H9 (cell line): ENCODE measurements at regions not wholly inside any gene's neighbourhood (a gene's known extent, or its start where the extent isn't known, plus 50 kb on each side); places are given as distances from the start of the nearest gene placed in this dataset.
"Not testable (repeated sequence)": the region's sequence is repeated elsewhere in the genome, so short reads cannot be mapped to it uniquely, and the experiment has no call there.

Experiments used
- DNase-seq: peaks from one replicate; pipeline ENCODE4 v3.0.0-alpha.2; 2017
- H2AFZ ChIP-seq: one replicate; pipeline ENCODE4 v1.6.1; 2013; ENCODE audit warnings: mild to moderate bottlenecking, low read length, control low read depth, moderate library complexity
- H2AK5ac ChIP-seq: 2 replicates; pipeline ENCODE4 v1.6.1; 2013; ENCODE audit warnings: low read length, control low read depth, mixed read lengths; ENCODE audit not compliant: insufficient read length
- H2BK120ac ChIP-seq: one replicate; pipeline ENCODE4 v1.6.1; 2013; ENCODE audit warnings: low read depth, mild to moderate bottlenecking, low read length, control low read depth, inconsistent platforms; ENCODE audit not compliant: poor library complexity, severe bottlenecking
- H2BK12ac ChIP-seq: 2 replicates; pipeline ENCODE4 v1.6.1; 2013; ENCODE audit warnings: low read length, control low read depth, mixed read lengths, low read depth; ENCODE audit not compliant: insufficient read length
- H2BK15ac ChIP-seq: 2 replicates; pipeline ENCODE4 v1.6.1; 2013; ENCODE audit warnings: low read depth, low read length, control low read depth
- H2BK20ac ChIP-seq: one replicate; pipeline ENCODE4 v1.6.1; 2013; ENCODE audit warnings: low read depth, mild to moderate bottlenecking, low read length, control low read depth, inconsistent platforms; ENCODE audit not compliant: poor library complexity, severe bottlenecking
- H2BK5ac ChIP-seq: 2 replicates; pipeline ENCODE4 v1.6.1; 2013; ENCODE audit warnings: low read length, control low read depth, mixed read lengths; ENCODE audit not compliant: insufficient read length
- H3K14ac ChIP-seq: 2 replicates; pipeline ENCODE4 v1.6.1; 2013; ENCODE audit warnings: low read length, control low read depth; ENCODE audit not compliant: insufficient read depth
- H3K18ac ChIP-seq: 2 replicates; pipeline ENCODE4 v1.6.1; 2013; ENCODE audit warnings: low read depth, mild to moderate bottlenecking, mixed read lengths, low read length, control low read depth; ENCODE audit not compliant: insufficient read length
- H3K23ac ChIP-seq: 2 replicates; pipeline ENCODE4 v1.6.1; 2013; ENCODE audit warnings: low read length, control low read depth, mixed read lengths, low read depth; ENCODE audit not compliant: insufficient read length
- H3K23me2 ChIP-seq: 2 replicates; pipeline ENCODE4 v1.6.1; 2013; ENCODE audit warnings: low read depth, mild to moderate bottlenecking, mixed read lengths, low read length, control low read depth; ENCODE audit not compliant: insufficient read length, poor library complexity, severe bottlenecking
- H3K27ac ChIP-seq: 2 replicates; pipeline ENCODE4 v1.5.1; 2013; ENCODE audit warnings: low read length, control low read depth, mixed read lengths, low read depth; ENCODE audit not compliant: insufficient read length
- H3K27me3 ChIP-seq: 2 replicates; pipeline ENCODE4 v1.6.1; 2013; ENCODE audit warnings: low read length, control low read depth, inconsistent platforms; ENCODE audit not compliant: insufficient read depth
- H3K4ac ChIP-seq: 2 replicates; pipeline ENCODE4 v1.6.1; 2013; ENCODE audit warnings: low read depth, mild to moderate bottlenecking, control low read depth, inconsistent platforms, low read length, moderate library complexity
- H3K4me1 ChIP-seq: 2 replicates; pipeline ENCODE4 v1.6.1; 2013; ENCODE audit warnings: low read length, control low read depth, inconsistent platforms; ENCODE audit not compliant: insufficient read depth
- H3K4me2 ChIP-seq: 2 replicates; pipeline ENCODE4 v1.6.1; 2013; ENCODE audit warnings: low read length, control low read depth, mixed read lengths; ENCODE audit not compliant: insufficient read length, insufficient read depth
- H3K56ac ChIP-seq: 2 replicates; pipeline ENCODE4 v1.6.1; 2013; ENCODE audit warnings: low read depth, mild to moderate bottlenecking, mixed read lengths, low read length, control low read depth; ENCODE audit not compliant: insufficient read length
- H3K79me1 ChIP-seq: 2 replicates; pipeline ENCODE4 v1.6.1; 2013; ENCODE audit warnings: low read depth, mild to moderate bottlenecking, moderate library complexity, low read length, control low read depth, inconsistent platforms; ENCODE audit not compliant: insufficient read depth, poor library complexity, severe bottlenecking
- H3K79me2 ChIP-seq: 2 replicates; pipeline ENCODE4 v1.6.1; 2013; ENCODE audit warnings: low read length, control low read depth, inconsistent platforms; ENCODE audit not compliant: insufficient read depth
- H3K9ac ChIP-seq: 2 replicates; pipeline ENCODE4 v1.6.1; 2013; ENCODE audit warnings: low read length, control low read depth, mixed read lengths; ENCODE audit not compliant: insufficient read length; ENCODE audit errors: extremely low read depth
- H3K9me3 ChIP-seq: one replicate; pipeline ENCODE4 v1.6.1; 2013; ENCODE audit warnings: low read depth, low read length, inconsistent platforms; ENCODE audit not compliant: control insufficient read depth
- H3T11ph ChIP-seq: one replicate; pipeline ENCODE4 v1.6.1; 2013; ENCODE audit warnings: mild to moderate bottlenecking, low read length, control low read depth, inconsistent platforms
- H4K20me1 ChIP-seq: one replicate; pipeline ENCODE4 v1.6.1; 2013; ENCODE audit not compliant: control insufficient read depth, insufficient read length, insufficient read depth
- H4K5ac ChIP-seq: 2 replicates; pipeline ENCODE4 v1.6.1; 2013; ENCODE audit warnings: low read depth, mild to moderate bottlenecking, mixed read lengths, low read length, control low read depth; ENCODE audit not compliant: insufficient read length
- H4K8ac ChIP-seq: replicated peaks from 2 replicates; pipeline ENCODE4 v1.6.1; 2013; ENCODE audit warnings: low read length, control low read depth, mixed read lengths, low read depth; ENCODE audit not compliant: insufficient read length
- H4K91ac ChIP-seq: 2 replicates; pipeline ENCODE4 v1.6.1; 2013; ENCODE audit warnings: low read depth, mild to moderate bottlenecking, moderate library complexity, mixed read lengths, low read length, control low read depth; ENCODE audit not compliant: insufficient read length
- H3K27ac Mint-ChIP-seq, 3 experiments: 2 replicates in 2 of 3; 3 replicates in 1 of 3; pipeline ENCODE4 v1.8.0; 2020 to 2021; ENCODE audit warnings: mixed read lengths in 3 of 3, mild to moderate bottlenecking in 1 of 3, moderate library complexity in 1 of 3
- H3K27me3 Mint-ChIP-seq: 2 replicates; pipeline ENCODE4 v1.8.0; 2021; ENCODE audit warnings: low read depth, mild to moderate bottlenecking, moderate library complexity, mixed read lengths
- H3K36me3 Mint-ChIP-seq, 3 experiments: 2 replicates in 2 of 3; 3 replicates in 1 of 3; pipeline ENCODE4 v1.8.0; 2020 to 2021; ENCODE audit warnings: low read depth in 3 of 3, mixed read lengths in 3 of 3; ENCODE audit not compliant: insufficient read depth in 1 of 3
- H3K4me1 Mint-ChIP-seq, 2 experiments: 2 replicates each; pipeline ENCODE4 v1.8.0; 2020; ENCODE audit warnings: mixed read lengths in 2 of 2
- H3K4me3 Mint-ChIP-seq, 2 experiments: 2 replicates in 1 of 2; 3 replicates in 1 of 2; pipeline ENCODE4 v1.8.0; 2020 to 2021; ENCODE audit warnings: mild to moderate bottlenecking in 2 of 2, mixed read lengths in 2 of 2, moderate library complexity in 1 of 2
- H3K9me3 Mint-ChIP-seq, 2 experiments: 2 replicates in 1 of 2; 3 replicates in 1 of 2; pipeline ENCODE4 v1.8.0; 2020; ENCODE audit warnings: mild to moderate bottlenecking in 2 of 2, mixed read lengths in 2 of 2, moderate library complexity in 1 of 2
- CTCF ChIP-seq: fragments of 200-600 bp; sonication (generic); conservative IDR thresholded peaks from 3 replicates; pipeline ENCODE4 v1.8.0; 2021; ENCODE audit warnings: antibody characterized with exemption, mild to moderate bottlenecking
- WGBS: extraction: QIAGEN DNeasy Blood & Tissue Kit; methylation state at CpG from one replicate; pipeline ENCODE4 v1.1.7; 2013; ENCODE audit warnings: missing lambda C conversion rate, low lambda C conversion rate, mixed read lengths; ENCODE audit not compliant: insufficient read length; ENCODE audit errors: extremely low coverage; 5-methylcytosine and 5-hydroxymethylcytosine counted together

GRCh38 chr14:55838529-55839052 lies 258.6 kb downstream of the KTN1 start:
- no peaks in the 10 kb centered on the region for H3K4me1 ChIP-seq
- no peak overlapping the region for H3K27ac ChIP-seq
- TF ChIP-seq CTCF, result no peak
- H3K27me3 ChIP-seq, result no peaks in the 10 kb centered on the region
- peaks cover 3 to 8% of the 10 kb centered on the region in 2 experiments; a peak in 2 of 5 replicates for H3K9me3 Mint-ChIP-seq
- H3K9ac ChIP-seq, result no peak overlapping the region
- H4K91ac ChIP-seq, result no peak overlapping the region
- no peak overlapping the region for H3K14ac ChIP-seq
- no peaks in the 10 kb centered on the region for H3K79me2 ChIP-seq
- no peak overlapping the region for H4K8ac ChIP-seq
- no peak overlapping the region for H3K4me3 Mint-ChIP-seq
- H2BK20ac ChIP-seq, result no peak overlapping the region
- no peak overlapping the region for H2AK5ac ChIP-seq
- no peak overlapping the region for H4K5ac ChIP-seq
- no peak overlapping the region for H3K18ac ChIP-seq
- H2BK12ac ChIP-seq, result no peak overlapping the region
- no peak overlapping the region for H3T11ph ChIP-seq
- H3K4me2 ChIP-seq, result no peak overlapping the region
- no peaks in the 10 kb centered on the region for H3K4me1 Mint-ChIP-seq
- no peak overlapping the region for H3K4ac ChIP-seq
- no peak overlapping the region for H3K27ac Mint-ChIP-seq
- no peak for DNase-seq
- H2BK5ac ChIP-seq, result no peak overlapping the region
- H2BK15ac ChIP-seq, result no peak overlapping the region
- no peak overlapping the region for H2AFZ ChIP-seq
- H3K27me3 Mint-ChIP-seq, result no peaks in the 10 kb centered on the region
- no peak overlapping the region for H2BK120ac ChIP-seq
- H4K20me1 ChIP-seq, result no peaks in the 10 kb centered on the region
- H3K23me2 ChIP-seq, result no peaks in the 10 kb centered on the region
- no peak overlapping the region for H3K23ac ChIP-seq
- WGBS, result no CpG with 5 or more reads among the region's 3 CpGs
- H3K79me1 ChIP-seq, result no peaks in the 10 kb centered on the region
- no peak overlapping the region for H3K56ac ChIP-seq
- no peaks in the 10 kb centered on the region for H3K9me3 ChIP-seq
- H3K36me3 Mint-ChIP-seq, result peaks cover 0 to 9% (median 4%) of the 10 kb centered on the region in 3 experiments; a peak in 2 of 7 replicates

- H4K5ac ChIP-seq, H2AK5ac ChIP-seq, H3K4me2 ChIP-seq, H4K20me1 ChIP-seq, H3K4me3 Mint-ChIP-seq, H3K79me2 ChIP-seq, H3K9me3 Mint-ChIP-seq, H3K27ac Mint-ChIP-seq, DNase-seq, H3K18ac ChIP-seq, H4K8ac ChIP-seq, H3K27ac ChIP-seq, H2AFZ ChIP-seq, H3K79me1 ChIP-seq, H3K4me1 ChIP-seq, H2BK5ac ChIP-seq, H3K9me3 ChIP-seq, H3K14ac ChIP-seq, H3K9ac ChIP-seq, H3K27me3 Mint-ChIP-seq, H2BK15ac ChIP-seq, H3K27me3 ChIP-seq, H3K4ac ChIP-seq, H3K23ac ChIP-seq, H3K23me2 ChIP-seq, H3K56ac ChIP-seq, H3K36me3 Mint-ChIP-seq, H3K4me1 Mint-ChIP-seq, H3T11ph ChIP-seq, H2BK120ac ChIP-seq, H2BK12ac ChIP-seq, H2BK20ac ChIP-seq, H4K91ac ChIP-seq: not testable (repeated sequence)
- WGBS, result no CpG with 5 or more reads among the region's 41 CpGs
Observed at GRCh38 chr14:55839301-55839947, 259.4 kb downstream of the KTN1 start.
